SKM-1 treated with dmso at 0.1 percent for 144 hours (cell line): ENCODE measurements at regions not wholly inside any gene's neighbourhood (a gene's known extent, or its start where the extent isn't known, plus 50 kb on each side); places are given as distances from the start of the nearest gene placed in this dataset.
"Not testable (repeated sequence)": the region's sequence is repeated elsewhere in the genome, so short reads cannot be mapped to it uniquely, and the experiment has no call there.

Experiments used
- DNase-seq: peaks from one replicate; lab custom pipeline; 2025; ENCODE audit not compliant: unreplicated experiment; lab: John Stamatoyannopoulos, UW

DNA sequence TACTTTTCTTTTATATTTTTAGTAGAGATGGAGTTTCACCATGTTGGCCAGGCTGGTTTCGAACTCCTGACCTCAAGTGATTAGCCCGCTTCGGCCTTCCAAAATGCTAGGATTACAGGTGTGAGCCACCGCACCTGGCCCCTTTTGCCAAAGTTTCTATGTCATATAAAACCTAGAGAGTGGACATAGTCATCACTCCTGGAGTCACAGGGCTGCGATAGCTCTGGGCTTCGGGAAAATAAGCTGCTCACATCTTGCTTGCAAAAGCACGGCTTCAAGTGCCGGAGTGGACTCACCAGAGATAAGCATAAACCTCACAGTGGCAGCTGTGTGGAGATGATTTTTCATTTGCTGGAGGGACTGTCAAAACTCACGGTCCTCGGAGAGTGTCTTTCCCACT, 171.2 kb downstream of the TEX29 start:
- no peak for DNase-seq

DNA sequence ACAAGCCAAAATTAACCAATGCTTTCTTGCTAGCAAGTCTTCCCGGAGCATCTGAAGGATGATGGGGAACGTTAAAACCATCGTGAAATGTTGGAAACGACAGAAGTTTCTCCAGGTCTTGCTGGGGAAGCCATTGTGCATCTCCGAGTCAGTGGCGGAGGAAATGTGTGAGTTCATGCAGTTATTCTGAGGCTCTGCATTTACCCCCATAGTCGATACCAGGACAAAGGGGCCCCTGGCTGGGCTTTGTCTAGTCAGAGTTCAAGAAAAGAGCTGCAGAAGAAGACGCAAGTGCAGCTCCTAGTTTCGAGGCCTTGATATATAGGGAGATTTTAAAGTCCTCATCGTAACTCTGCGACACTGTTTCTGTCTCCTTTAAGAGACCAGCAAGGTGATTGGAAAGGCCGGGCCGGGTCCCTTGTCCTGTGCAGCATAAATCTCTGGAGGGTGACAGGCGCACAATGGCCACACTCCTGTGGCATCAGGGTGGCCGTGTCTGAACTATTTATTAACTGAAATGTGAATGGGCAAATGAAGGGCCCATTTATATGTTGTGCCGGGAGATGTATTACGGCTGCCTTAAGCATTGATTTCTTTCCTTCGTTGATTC, 172.0 kb downstream of the TEX29 start:
- no peak for DNase-seq

DNA sequence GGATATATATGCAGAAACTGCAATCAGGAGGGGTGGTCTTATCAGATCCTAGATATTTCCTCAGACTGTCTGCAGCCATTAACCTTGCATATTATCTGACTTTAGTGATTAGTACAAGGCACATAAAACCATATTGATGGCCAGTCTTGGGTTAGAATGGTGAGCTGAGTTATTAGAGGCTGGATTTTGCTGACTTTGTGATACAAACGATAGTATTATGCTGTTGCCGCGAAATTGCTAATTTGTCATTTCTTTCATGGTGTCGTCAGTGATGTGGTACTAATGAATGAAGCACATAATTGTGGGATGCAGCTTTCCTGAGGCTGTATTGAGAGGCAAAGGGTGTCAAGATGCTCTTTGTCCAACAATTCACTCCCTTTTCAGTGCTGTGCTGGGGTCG, 172.5 kb downstream of the TEX29 start:
- no peak for DNase-seq

DNA sequence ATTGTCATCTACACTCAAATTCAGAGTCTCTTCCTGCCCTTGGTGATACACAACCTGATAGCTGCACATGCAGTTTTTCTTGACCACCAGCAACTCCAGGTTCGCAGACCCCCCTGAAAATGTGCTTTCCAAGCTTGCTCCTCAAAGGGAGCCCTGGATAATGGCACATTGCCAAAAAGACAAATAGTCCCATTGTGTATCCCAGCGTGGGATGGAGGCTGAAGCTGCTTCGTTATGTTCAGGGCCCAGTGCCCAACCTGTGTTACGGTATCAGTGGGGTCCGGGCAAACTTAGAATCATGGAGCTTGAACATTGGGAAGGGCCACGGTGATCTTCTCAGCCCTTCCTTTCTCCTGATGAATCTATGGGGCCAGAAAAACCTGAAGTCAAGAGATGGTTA, 173.0 kb downstream of the TEX29 start:
- DNase-seq, result no peak

DNA sequence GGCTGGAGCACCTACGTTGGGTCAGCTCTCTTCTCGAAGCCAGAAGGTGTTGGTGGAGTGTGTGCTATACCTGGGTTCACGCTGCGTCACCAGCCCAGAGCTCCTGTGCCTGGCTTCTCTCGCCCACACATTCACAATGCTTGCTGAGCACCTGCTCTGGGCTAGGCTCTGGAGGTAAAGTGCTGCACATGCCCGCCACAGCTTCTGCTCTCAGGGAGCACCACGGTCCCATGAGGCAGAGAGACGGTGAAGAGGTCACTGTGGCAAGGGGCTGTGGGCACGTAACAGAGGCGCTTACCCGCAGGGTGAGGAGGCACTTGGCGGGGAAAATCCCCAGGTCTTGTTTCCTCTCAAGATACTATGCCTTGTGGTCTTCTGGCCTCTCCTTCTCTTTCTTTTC, 174.2 kb downstream of the TEX29 start:
- no peak for DNase-seq

DNA sequence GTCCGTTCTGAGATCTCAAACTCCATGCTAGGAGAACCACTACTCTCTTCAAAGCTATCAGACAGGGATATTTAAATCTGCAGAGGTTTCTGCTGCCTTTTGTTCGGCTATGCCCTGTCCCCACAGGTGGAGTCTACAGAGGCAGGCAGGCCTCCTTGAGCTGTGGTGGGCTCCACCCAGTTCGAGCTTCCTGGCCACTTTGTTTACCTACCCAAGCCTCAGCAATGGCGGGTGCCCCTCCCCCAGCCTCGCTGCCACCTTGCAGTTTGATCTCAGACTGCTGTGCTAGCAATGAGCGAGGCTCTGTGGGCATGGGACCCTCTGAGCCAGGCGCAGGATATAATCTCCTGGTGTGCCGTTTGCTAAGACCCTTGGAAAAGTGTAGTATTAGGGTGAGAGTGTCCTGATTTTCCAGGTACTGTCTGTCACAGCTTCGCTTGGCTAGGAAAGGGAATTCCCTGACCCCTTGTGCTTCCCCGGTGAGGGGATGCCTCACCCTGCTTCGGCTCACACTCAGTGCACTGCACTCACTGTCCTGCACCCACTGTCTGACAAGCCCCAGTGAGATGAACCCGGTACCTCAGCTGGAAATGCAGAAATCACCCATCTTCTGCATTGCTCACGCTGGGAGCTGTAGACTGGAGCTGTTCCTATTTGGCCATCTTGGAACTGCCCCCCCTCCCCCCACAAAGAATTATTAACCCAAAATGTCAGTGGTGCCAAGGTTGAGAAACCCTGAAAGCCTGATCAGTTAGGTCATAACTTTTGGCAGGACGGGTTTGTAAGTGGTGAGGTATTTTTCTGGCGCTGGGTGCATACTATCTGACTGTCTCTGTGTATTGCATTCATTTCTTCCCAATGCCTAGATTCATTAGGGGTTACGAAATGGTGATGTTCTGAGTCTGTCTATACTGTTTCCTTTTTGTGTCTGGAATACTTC, 181.4 kb downstream of the TEX29 start:
- DNase-seq, result not testable (repeated sequence)

DNA sequence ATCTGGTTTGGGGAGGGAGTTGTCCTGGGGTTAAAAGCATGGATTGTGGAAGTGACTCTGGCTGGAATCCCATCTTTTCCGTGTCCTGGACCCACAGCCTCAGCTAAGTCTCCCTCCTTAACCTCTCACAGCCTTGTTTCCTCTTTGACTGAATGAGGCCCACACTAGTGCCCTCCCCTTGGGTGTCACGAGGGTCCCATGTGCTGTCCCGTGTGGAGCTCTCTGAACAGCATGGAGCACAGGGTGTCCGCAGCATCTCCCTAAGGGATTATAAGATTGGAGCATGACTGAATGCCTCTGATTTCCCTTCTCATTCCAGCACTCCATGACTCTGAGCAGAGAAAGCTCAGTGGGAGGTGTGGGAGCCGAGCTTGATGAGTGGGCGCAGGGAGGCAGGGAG, 182.5 kb downstream of the TEX29 start:
- DNase-seq, result no peak

DNA sequence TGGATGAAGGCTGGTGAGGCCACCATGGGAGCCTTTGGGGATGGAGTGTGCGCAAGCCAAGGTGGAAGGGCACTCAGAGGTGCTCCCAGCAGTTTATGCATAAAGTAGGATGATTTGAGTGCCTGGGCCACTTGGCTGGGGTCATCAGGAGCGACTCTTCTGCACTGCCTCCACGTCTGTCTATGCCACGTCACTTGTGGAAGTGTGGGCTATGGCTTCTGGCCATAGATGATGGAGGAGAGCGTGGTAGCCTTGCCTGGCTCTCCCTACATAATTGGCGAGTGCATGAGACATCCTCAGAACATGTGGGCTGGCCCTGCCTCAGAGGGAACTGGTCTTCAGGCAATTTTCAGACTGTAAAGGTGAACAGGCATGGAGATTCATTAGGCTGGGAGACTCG, 182.9 kb downstream of the TEX29 start:
- DNase-seq, result no peak

DNA sequence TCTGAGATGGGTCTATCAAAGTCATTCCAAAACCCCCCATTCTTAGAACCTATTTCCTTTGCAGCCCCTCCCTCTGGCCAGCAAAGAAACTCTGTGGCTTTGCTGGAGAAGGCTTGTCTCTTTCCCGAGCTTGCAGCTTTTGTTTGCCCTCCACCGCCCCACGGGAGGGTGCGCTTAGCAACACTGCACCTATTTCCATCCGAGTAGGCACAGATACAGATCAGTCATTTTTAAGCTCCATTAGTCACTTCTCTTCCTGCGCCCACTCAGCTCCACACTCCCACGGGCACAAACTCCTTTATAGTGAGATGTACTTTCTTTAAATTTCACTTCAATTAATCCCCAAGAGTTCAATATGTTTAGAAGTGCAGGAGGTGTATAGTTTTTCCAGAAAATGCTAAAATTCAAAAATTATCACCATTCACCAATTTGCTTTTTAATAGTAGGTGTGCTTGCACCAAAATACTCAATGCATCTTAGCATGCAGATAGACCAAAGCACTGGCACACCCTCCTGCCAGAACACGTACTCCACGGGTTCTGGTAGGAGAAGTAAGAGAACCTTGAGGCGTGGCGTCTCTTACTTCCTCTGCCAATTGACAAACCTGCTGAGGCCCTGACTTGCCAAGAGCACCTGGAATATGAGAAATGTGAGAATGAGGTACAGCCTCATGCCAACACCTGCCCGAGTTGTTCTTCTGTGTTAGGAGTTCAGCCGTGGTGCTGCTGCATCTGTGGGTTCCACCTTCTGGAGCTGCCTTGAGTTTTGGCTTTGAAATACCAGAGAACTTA, 183.7 kb downstream of the TEX29 start:
- no peak for DNase-seq

DNA sequence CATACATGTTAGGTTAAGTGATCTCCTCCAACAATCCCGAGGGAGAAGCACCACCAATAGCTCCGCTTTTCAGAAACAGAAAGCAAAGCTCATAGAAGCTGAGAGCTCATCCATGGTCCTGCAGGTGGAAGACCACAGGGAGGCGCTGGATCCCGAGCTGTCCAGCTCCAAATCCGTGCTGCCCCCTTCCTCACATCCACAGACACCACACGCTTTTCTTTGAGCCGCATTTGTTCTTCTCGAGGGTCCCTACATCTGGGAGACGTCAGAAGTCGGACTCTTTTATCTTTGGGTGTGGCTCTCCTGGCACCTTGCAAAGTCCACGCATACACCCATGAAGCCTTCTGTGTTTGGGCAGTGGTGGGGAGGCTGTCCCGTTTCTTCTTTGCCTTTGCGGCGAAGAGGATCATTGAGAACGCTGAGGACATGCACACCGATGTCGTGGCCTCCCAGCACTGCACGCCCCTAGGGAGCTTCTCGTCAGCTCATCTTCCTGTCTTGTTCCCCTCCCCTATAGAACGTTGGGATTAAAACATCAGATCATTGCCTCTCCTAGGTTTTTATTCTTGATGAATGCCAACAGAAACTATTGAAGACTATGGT, 184.8 kb downstream of the TEX29 start:
- DNase-seq, result no peak

DNA sequence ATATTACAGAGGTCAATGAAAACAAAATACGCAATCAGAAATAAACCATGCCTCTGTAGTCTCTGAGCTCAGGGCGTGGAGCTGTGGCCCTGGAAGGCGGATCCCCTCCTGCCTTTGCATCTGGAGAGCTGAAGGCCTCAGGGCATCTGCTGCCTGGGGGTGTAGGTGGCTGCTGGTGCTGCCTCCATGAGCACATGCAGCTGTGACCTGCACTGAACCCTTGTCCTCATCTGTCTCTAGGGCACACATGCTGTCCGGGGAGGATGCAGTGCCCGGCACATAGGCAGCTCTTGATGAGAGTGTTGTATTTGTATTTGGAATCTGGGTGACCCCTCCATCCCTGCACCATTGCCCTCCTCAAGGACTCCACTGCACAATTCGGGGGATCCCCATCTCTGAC, 185.7 kb downstream of the TEX29 start:
- DNase-seq, result no peak

DNA sequence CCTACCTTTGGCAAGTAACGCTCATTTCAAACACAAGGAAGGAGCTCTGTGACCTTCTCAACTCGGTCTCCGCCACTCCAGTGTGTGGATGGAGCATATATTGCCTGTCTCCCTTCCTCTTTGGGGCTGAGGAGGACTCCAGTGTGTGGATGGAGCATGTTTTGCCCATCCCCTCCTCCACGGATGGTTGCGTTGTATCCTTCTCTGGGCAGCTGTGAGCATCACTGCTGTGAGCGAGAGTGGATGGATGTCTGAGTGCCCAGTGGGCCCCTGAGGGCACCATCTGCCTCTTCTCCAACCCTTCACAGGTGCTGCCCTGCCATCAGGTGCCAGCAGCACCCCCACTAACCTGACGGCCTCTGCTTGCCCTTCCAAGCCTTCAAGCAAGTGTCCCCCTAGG, 186.2 kb downstream of the TEX29 start:
- no peak for DNase-seq

DNA sequence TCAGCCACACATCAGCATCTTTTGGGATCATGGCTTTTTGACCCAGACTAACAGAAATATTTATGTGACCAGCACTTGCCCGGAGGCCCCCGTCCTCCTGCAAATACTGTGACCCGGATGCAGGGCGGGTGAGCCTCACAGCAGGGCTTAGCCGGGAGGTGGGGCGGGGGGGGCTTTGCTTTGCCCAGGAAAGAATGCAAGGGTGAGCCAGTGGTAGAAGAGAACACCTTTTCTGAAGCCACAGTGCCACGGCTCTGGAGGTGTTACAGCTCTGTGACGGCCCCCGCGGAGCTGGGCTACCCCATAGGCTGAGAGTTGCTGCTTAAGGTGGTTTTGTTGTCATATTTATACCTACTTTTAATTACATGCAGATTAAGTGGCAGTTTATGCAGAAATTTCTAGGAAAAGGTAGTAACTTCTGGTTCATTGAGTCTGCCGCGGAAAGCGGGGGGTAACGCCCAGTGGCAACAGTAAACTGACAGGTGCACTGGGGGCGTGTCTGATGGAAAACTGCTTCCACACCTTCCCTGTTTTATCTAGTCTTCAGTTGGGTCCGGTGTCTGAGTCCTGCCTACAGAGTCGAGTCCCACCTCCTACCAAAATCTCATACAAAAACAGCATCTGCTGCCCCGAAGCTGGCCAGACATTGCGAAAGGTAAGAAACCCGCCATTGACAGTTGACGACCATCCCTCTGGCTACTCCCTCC, 187.9 kb downstream of the TEX29 start:
- no peak for DNase-seq

DNA sequence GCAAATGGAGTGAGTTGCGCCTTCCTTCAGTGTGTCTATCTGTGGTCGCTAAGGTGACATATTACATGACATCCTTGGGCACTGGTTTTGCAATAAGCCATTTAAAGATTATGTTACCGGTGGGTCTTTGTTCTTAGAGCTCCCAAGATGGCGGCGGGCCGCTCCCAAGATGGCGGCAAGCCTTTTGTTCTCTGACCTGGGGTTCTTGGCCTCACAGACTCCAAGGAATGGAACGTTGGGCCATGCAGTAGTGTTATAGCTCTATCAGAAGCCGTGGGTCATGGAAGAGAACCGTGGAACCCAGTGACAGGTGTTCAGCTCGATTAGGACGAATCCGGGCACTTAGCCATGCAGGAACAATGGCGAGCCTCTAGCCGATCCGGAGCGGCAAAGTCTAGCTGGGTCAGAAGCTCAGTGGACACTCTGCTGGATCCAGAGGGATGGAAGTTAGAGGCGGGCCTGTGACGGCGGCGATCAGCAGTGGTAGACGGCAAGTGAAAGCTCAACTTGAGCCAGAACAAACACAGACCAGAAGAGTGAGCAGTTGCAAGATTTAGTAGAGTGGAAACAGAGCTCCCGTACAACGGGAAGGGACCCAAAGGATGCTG, 188.6 kb downstream of the TEX29 start:
- DNase-seq, result no peak

DNA sequence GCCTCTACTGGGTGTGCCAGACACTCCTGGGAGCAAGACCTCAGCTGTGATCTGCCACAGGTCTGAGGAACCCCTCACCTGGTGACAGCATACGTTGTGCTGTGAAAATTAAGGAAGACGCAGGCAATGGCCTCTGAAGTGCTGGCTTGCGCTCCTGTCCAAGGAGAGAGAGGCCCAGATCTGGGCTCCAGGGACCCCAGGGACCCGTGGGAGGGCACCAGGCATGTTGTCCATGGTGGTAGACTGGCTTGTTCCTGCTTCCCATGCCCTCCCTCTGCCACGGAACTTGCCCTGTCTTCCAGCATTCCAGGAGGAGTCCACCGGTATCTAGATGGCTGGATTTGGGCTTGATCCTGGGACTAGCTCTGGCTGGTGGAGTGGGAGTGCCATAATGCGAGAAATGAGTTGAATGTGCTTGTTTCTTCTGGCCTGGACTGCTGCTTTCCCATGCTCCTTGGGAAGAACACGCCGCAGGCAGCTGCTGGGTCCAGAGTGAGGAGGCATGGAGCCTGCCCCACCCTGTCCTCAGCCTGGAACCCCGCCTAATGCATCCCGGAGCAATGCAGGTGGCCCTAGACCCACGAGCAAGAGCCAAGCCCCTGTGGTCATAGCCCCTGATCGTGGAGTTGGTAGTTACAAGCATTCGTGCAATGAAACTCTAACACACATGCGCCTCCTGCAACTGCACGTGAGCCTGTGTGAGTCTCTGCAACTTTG, 190.2 kb downstream of the TEX29 start:
- DNase-seq, result no peak

DNA sequence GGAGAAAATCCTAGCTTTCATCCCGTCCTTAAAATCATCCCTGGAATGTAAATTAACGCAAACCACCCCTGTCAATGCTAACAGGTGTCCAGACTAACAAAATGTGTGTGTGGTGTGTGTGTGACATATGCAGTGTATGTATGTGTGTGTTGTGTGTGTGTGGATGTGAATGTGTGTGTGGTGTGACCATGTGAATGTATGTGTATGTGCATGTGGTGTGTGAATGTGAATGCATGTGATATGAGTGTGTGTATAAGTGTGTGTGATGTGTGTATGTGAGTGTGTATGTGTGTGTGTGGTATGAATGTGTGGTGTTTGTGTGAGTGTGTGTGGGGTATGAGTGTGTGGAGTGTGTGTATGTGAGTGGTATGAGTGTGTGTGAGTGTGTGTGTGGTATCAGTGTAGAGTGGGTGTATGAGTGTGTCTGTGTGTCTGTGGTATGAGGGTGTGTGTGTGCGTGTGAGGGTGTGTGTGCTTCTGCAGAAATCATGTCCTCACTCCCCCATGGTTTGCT, 190.8 kb downstream of the TEX29 start:
- no peak for DNase-seq

DNA sequence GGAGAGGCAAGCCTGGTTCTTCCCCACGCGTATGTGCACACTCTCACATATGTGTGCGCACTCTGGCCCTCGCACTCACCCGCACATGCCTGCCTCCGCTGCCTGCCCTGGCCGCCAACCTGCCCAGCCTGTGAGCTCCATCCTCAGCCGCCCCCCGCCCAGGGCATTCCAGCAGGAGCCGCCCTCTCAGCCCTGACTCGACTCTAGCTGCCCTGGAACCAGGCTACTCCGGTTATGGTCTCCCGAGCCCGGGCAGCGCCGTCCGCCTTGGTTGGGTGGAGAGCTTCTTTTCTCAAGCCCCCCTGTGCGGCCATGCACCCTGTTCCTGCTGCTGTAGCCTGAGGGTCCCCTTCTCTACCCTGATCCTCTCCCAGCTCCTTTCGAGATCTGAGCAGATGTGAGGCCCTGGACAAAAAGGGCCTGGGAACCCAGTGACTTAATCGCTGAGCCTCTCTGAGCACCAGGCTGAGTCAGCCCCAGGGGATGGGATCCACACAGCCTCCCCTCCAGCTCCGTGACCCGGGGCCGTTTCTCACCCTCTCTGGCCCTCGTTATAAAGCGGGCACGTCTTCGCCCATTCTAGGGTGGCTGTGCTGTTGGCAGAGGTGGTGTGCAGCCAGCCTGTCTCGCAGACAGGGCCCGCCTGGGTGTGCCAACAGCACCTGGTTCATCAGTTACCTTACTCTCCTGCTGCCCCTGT, 191.5 kb downstream of the TEX29 start:
- DNase-seq, result no peak

DNA sequence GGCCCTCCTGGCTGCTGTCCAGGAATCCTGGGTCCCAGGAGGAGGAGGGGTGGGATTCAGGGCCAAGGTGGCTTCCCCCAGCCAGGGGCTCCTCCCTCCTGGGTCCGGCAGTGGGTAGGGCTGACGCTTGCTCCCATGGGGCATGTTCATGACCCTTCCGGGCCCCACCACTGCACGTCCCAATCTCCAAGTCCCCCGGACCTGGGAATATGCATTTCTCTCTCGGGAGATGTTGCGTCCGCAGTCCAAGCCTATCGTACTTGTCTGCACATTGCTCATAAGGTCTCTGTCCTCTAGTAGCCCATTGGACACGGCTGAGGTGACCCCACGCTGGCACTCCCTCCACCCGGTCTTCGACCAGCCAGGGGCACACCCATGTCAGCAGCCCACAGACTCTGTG, 192.3 kb downstream of the TEX29 start:
- no peak for DNase-seq
